WTC11 (cell line): ENCODE measurements at regions not wholly inside any gene's neighbourhood (a gene's known extent, or its start where the extent isn't known, plus 50 kb on each side); places are given as distances from the start of the nearest gene placed in this dataset.
A peak's percentile ranks its signal among the peaks of the same experiment; 100 is the strongest.

Experiments
- ATAC-seq: fragments of 200-7000 bp; cut with Tn5 transposase; 2 replicates; pipeline ENCODE4 v1.10.0; 2021; ENCODE audit warnings: mild to moderate bottlenecking, moderate library complexity
- CTCF ChIA-PET: fragments of 300-600 bp; sonication (Branson Sonifier 250); formaldehyde crosslinking; loops from one replicate; lab custom pipeline; 2021; ENCODE audit warnings: antibody characterized with exemption; lab: Charles Lee
- POLR2A ChIA-PET: fragments of 350-600 bp; sonication (Branson Sonifier 250); formaldehyde crosslinking; loops from one replicate; lab custom pipeline; 2021; ENCODE audit warnings: antibody characterized with exemption; lab: Charles Lee
- DNase-seq: peaks from one replicate; pipeline ENCODE4 v3.0.0; 2021; ENCODE audit warnings: low spot score
- H3K27ac Mint-ChIP-seq: 2 replicates; pipeline ENCODE4 v1.8.0; 2021; ENCODE audit warnings: mixed read lengths
- H3K27me3 Mint-ChIP-seq: 2 replicates; pipeline ENCODE4 v1.8.0; 2021; ENCODE audit warnings: low read depth, mild to moderate bottlenecking, moderate library complexity, mixed read lengths
- H3K36me3 Mint-ChIP-seq: 2 replicates; pipeline ENCODE4 v1.8.0; 2021; ENCODE audit warnings: mixed read lengths
- H3K4me1 Mint-ChIP-seq: 2 replicates; pipeline ENCODE4 v1.8.0; 2022; ENCODE audit warnings: mixed read lengths
- H3K4me3 Mint-ChIP-seq: 2 replicates; pipeline ENCODE4 v1.8.0; 2021; ENCODE audit warnings: mild to moderate bottlenecking, moderate library complexity, mixed read lengths
- H3K9me3 Mint-ChIP-seq: 2 replicates; pipeline ENCODE4 v1.8.0; 2021; ENCODE audit warnings: mixed read lengths
- CBFB ChIP-seq: sonication (generic); formaldehyde crosslinking; IDR thresholded peaks from 2 replicates; pipeline ENCODE4 v1.8.1; 2022; ENCODE audit warnings: mild to moderate bottlenecking, low read depth, missing genetic modification reagents
- EMX1 ChIP-seq: fragments of 250-450 bp; sonication (Bioruptor Pico); IDR thresholded peaks from 2 replicates; pipeline ENCODE4 v1.8.0; 2021; ENCODE audit warnings: mild to moderate bottlenecking
- ETV6 ChIP-seq: sonication (generic); formaldehyde crosslinking; IDR thresholded peaks from 2 replicates; pipeline ENCODE4 v1.8.1; 2022; ENCODE audit warnings: mild to moderate bottlenecking, missing genetic modification reagents
- GABPB1 ChIP-seq: sonication (generic); formaldehyde crosslinking; IDR thresholded peaks from 2 replicates; pipeline ENCODE4 v1.8.1; 2023; ENCODE audit warnings: mild to moderate bottlenecking, missing genetic modification reagents
- GRHL2 ChIP-seq: fragments of 250-450 bp; sonication (Bioruptor Pico); IDR thresholded peaks from 2 replicates; pipeline ENCODE4 v1.8.0; 2022; ENCODE audit warnings: mild to moderate bottlenecking, moderate library complexity; ENCODE audit not compliant: insufficient replicate concordance, severe bottlenecking
- GTF2I ChIP-seq: fragments of 250-450 bp; sonication (Bioruptor Pico); conservative IDR thresholded peaks from 2 replicates; pipeline ENCODE4 v1.4.0; 2021; ENCODE audit warnings: mild to moderate bottlenecking
- NFYB ChIP-seq: sonication (generic); formaldehyde crosslinking; conservative IDR thresholded peaks from 2 replicates; pipeline ENCODE4 v1.8.0; 2022; ENCODE audit warnings: low read depth, missing genetic modification reagents
- NR3C1 ChIP-seq: sonication (generic); formaldehyde crosslinking; conservative IDR thresholded peaks from 2 replicates; pipeline ENCODE4 v1.8.1; 2023; ENCODE audit warnings: low read depth, mild to moderate bottlenecking, missing genetic modification reagents
- RORB ChIP-seq: fragments of 250-450 bp; sonication (Bioruptor Pico); IDR thresholded peaks from 2 replicates; pipeline ENCODE4 v1.9.0; 2021; ENCODE audit warnings: mild to moderate bottlenecking
- SOX15 ChIP-seq: fragments of 250-450 bp; sonication (Bioruptor Pico); IDR thresholded peaks from 2 replicates; pipeline ENCODE4 v1.9.0; 2021; ENCODE audit warnings: mild to moderate bottlenecking
- TCF7 ChIP-seq: sonication (generic); formaldehyde crosslinking; IDR thresholded peaks from 2 replicates; pipeline ENCODE4 v1.8.0; 2022; ENCODE audit warnings: mild to moderate bottlenecking, low read depth, missing genetic modification reagents, moderate library complexity
- TEAD1 ChIP-seq: sonication (generic); formaldehyde crosslinking; IDR thresholded peaks from 2 replicates; pipeline ENCODE4 v1.8.0; 2022; ENCODE audit warnings: mild to moderate bottlenecking, missing genetic modification reagents
- USF2 ChIP-seq: sonication (generic); formaldehyde crosslinking; IDR thresholded peaks from 2 replicates; pipeline ENCODE4 v1.8.1; 2023; ENCODE audit warnings: mild to moderate bottlenecking, missing genetic modification reagents, moderate library complexity
- ZNF532 ChIP-seq: fragments of 250-450 bp; sonication (Bioruptor Pico); IDR thresholded peaks from 2 replicates; pipeline ENCODE4 v1.9.0; 2021; ENCODE audit warnings: mild to moderate bottlenecking, borderline replicate concordance
- TF ChIP-seq, protein P1 (sequence below): sonication (generic); formaldehyde crosslinking; IDR thresholded peaks from 2 replicates; pipeline ENCODE4 v1.8.1; 2022; ENCODE audit warnings: low read depth, missing genetic modification reagents, borderline replicate concordance

DNA sequence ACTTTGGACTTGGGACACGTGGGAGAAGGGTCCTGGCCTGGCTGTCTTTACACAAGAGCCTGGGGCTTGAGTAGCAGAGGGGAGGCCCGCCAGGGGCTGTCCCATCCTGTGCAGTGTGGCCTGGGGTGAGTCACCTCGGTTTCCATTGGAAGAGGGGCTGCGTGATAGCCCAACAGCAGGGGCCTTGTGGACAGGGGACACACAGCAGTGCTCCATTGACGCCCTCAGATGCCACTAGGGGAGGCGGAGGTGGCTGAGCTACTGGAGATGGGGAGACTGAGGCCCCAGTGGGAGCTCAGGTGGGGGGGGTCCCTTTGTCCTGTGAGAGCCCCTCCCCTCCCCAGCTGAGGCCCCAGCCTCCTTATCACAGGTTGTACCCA lies 50.0 kb upstream of the RNU6ATAC start:
- H3K36me3 Mint-ChIP-seq = no peaks in the 10 kb centered on the region
- peaks cover 5% of the 10 kb centered on the region for H3K9me3 Mint-ChIP-seq
- 0 out of 2 replicates have a peak, but pooled peaks cover 3% of the 10 kb centered on the region for H3K4me1 Mint-ChIP-seq
- POLR2A ChIA-PET = no interaction called here
- ATAC-seq (no peak), DNase-seq (no peak)
- CTCF ChIA-PET = interaction anchor here (1.4 kb wide), 1 partner anchor 43 kb away, joined by 3 read pairs; no protein-coding TSS in a partner anchor
- no peak overlapping the region for H3K4me3 Mint-ChIP-seq
- TF ChIP-seq NR3C1 (CRISPR knock-in tag) = no peak
- TF ChIP-seq, protein P1, sequence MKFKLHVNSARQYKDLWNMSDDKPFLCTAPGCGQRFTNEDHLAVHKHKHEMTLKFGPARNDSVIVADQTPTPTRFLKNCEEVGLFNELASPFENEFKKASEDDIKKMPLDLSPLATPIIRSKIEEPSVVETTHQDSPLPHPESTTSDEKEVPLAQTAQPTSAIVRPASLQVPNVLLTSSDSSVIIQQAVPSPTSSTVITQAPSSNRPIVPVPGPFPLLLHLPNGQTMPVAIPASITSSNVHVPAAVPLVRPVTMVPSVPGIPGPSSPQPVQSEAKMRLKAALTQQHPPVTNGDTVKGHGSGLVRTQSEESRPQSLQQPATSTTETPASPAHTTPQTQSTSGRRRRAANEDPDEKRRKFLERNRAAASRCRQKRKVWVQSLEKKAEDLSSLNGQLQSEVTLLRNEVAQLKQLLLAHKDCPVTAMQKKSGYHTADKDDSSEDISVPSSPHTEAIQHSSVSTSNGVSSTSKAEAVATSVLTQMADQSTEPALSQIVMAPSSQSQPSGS (CRISPR knock-in tag) = no peak
- TF ChIP-seq SOX15 = no peak
- no peak for TF ChIP-seq ZNF532 (CRISPR knock-in tag)
- H3K27me3 Mint-ChIP-seq = no peaks in the 10 kb centered on the region; the same call in 1 of the 2 replicates
- peak overlapping the region; percentile 36; the same call in 1 of the 2 replicates for H3K27ac Mint-ChIP-seq

DNA sequence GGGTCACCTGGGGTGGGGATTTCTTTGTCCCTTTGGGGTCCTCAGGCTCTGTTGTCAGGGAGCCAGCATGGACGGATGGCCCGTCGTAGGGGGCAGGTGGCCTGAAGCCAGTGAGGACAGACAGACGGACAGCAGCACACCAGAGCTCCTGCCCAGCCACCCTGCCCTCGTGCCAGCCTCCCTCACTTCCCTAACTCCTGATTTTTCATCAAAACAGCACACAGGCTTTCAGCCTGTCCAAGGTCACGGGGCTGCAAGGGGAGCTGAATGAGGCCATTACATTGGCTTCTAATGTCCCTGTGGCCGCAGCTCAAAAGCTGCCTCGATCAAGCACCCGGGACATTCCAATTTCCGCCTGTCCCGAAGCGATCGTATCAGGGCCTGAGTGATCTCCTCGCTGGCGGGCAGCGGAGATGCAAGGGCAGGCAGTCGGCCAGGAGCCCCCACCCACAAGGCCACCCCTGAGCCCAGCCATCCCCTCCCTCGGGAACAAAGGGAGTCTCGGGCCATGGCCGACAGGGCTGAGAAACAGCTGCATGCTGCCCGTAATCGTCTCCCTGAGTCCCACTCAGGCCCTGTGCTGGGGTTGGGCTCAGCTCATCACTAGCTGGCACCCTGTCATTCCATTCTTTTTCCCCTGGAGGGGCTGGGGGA lies 50.5 kb upstream of the RNU6ATAC start:
- H3K27ac Mint-ChIP-seq = no peak overlapping the region
- H3K4me3 Mint-ChIP-seq = no peak overlapping the region
- CTCF ChIA-PET = interaction anchor here (1.4 to 1.8 kb wide), 2 partner anchors 40 to 44 kb away, joined by 3 to 6 read pairs; no protein-coding TSS in a partner anchor
- DNase-seq = no peak
- TF ChIP-seq EMX1 (CRISPR knock-in tag) (no peak), TCF7 (CRISPR knock-in tag) (no peak), GTF2I (CRISPR knock-in tag) (no peak), GRHL2 (no peak), USF2 (no peak), NFYB (CRISPR knock-in tag) (no peak), TEAD1 (CRISPR knock-in tag) (no peak), CBFB (no peak), ETV6 (CRISPR knock-in tag) (no peak)
- no peak for ATAC-seq
- H3K4me1 Mint-ChIP-seq = 0 out of 2 replicates have a peak, but pooled peaks cover 3% of the 10 kb centered on the region
- no peaks in the 10 kb centered on the region; the same call in 1 of the 2 replicates for H3K27me3 Mint-ChIP-seq
- POLR2A ChIA-PET = no interaction called here
- H3K9me3 Mint-ChIP-seq = peaks cover 5% of the 10 kb centered on the region
- H3K36me3 Mint-ChIP-seq = no peaks in the 10 kb centered on the region

DNA sequence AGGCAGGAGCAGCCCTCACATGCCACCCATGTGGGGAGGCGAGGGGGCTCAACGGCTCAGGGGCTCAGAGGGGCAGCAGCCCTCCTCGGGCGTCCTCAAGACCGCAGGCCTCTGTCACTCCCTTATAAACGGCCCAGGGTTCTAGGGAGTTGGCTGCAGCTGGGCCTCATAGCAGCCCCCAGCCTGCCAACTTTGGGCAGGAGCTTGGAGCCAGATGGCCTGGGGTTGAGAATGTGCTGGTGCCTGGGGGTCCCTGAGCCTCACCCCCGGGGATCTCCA lies 51.0 kb upstream of the RNU6ATAC start:
- 0 out of 2 replicates have a peak, but pooled peaks have one; percentile 9 for TF ChIP-seq GABPB1 (CRISPR knock-in tag)
- no peak for TF ChIP-seq RORB (CRISPR knock-in tag)
- no peak overlapping the region for H3K27ac Mint-ChIP-seq
- H3K4me1 Mint-ChIP-seq = 0 out of 2 replicates have a peak, but pooled peaks cover 3% of the 10 kb centered on the region

More for the DNA sequence above, 51.0 kb upstream of the RNU6ATAC start:
- POLR2A ChIA-PET = no interaction called here
- no peak overlapping the region for H3K4me3 Mint-ChIP-seq
- peaks cover 5% of the 10 kb centered on the region for H3K9me3 Mint-ChIP-seq
- H3K36me3 Mint-ChIP-seq = no peaks in the 10 kb centered on the region
- CTCF ChIA-PET = interaction anchor here (0.9 to 1.8 kb wide), 3 partner anchors 9 to 44 kb away, joined by 3 to 6 read pairs (median 3); no protein-coding TSS in a partner anchor
- ATAC-seq (no peak), DNase-seq (no peak)
- H3K27me3 Mint-ChIP-seq = no peaks in the 10 kb centered on the region
